GM18861 (cell line): ENCODE measurements at regions not wholly inside any gene's neighbourhood (a gene's known extent, or its start where the extent isn't known, plus 50 kb on each side); places are given as distances from the start of the nearest gene placed in this dataset.
A peak's percentile ranks its signal among the peaks of the same experiment; 100 is the strongest.
"Not testable (repeated sequence)": the region's sequence is repeated elsewhere in the genome, so short reads cannot be mapped to it uniquely, and the experiment has no call there.

Experiments
- ATAC-seq: cut with Tn5 transposase; IDR thresholded peaks from one replicate; pipeline ENCODE4 v1.9.1; 2021; ENCODE audit not compliant: unreplicated experiment

DNA sequence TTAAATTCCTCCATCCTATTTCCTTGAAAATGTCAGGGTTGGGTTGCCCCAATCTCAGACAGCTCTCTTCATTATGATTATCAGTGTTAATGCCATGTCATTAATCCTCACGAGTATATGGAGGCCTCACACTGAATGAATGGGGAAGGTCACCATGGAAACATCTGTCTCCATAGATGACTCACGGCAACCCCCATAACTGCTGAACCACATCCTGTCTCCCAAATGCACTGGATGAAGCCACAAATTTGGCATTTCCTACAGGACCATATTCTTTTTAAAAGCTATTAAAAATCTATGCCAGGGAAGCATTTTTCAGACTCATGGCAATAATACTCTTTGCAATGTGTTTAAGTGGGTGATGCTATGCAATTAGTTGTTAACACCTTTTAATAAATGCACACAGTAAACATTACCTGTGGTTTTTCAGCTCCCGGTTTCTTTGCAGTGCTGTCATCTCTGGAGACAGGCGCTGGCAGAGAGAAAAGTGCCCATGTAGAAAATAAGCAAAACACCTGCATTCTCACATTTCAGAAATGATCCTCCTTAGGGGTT, 80.1 kb upstream of the PTPRK start:
- ATAC-seq, result peak; percentile 49

DNA sequence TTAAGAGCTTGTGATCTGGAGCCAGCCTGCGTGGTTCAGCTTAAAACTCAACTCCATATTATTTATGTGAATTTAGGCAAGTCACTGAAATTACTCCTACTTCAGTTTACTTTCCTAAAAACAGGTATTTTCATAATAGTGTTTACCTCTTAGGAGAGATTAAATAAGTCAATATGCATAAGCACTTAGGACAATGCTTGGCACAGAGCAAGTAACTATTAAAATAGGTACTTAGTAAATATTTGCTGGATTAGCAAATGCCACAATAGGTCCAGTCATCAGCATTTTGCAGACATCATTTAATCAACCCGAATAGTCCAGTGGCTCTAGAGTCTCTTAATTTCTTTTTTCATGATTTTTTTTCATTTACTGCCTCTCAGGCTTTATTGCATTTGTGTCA, 78.6 kb upstream of the PTPRK start:
- ATAC-seq, result no peak

GRCh38 chr6:128598571-128598970, 78.2 kb upstream of the PTPRK start:
- ATAC-seq, result no peak

DNA sequence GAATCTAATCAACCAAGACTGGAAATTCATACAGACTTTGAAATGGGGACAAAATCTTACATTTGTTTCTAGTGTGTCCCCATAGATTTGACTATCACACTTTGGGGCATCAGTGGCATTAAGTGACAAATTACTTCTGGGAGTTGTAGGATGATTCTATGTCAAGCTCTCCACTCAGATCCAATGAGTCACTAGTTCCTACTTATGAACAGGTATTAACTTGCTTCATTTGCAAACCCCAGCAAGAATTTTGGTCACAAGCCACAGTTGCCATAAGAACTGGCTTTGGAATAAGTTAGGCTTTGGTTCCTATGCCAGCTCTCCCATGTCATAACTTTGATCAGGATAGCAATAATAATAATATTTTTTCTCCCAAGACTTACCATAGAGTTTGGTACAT, 77.6 kb upstream of the PTPRK start:
- ATAC-seq, result no peak

DNA sequence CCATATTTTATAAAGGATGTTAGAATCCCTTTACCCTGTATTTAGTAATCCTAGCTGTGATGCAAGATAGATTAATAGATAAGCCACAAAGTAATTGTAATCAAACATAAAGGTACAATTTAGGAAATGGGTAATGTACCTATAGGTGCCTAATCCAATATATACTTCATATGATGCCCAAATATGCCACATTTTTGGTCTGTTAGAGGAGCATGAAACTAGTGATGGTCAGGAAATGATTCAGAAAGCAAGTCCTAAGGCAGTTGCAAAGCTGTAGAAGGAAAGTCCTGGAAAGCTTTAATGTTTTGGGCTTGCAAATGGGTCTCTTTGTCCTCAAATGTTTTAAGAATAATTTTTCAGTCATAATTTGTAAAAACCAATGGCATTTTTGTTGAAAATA, 76.6 kb upstream of the PTPRK start:
- no peak for ATAC-seq

- no peak for ATAC-seq
These were observed 75.1 kb upstream of the PTPRK start for GRCh38 chr6:128595544-128595943.

DNA sequence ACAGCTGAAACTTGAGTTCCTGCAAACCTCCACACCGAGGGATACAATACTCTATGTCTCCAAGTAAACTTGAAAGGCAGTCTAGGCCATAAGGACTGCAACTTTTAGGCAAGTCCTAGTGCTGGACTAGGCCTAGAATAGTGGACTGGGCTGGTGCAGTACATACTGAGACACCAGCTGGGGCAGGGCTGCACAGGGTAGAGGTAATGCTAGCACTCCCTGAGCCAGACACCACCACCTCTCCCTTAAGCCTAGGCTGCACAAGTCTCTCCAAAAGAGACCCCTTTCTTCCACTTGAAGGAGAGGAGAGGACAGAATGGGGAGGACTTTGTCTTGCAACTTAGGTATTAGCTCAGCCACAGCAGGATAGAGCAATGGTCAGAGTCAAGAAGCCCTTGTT, 65.7 kb upstream of the PTPRK start:
- no peak for ATAC-seq

GRCh38 chr6:128580224-128581110, 60.1 kb upstream of the PTPRK start:
- ATAC-seq, result no peak

DNA sequence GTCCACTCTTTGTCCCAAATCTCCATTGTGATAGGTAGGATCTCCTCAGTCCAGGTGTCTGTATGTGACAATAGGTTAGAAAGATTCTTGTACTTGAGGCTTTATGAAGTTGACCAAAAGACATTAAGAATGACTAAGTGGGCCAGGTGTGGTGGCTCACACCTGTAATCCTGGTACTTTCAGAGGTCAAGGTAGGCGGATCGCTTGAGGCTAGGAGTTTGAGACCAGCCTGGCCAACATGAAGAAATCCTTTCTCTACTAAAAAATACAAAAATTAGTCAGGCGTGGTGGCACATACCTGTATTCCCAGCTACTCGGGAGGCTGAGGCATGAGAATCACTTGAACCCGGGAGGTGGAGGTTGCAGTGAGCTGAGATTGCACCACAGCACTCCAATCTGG, 54.9 kb upstream of the PTPRK start:
- not testable (repeated sequence) for ATAC-seq

DNA sequence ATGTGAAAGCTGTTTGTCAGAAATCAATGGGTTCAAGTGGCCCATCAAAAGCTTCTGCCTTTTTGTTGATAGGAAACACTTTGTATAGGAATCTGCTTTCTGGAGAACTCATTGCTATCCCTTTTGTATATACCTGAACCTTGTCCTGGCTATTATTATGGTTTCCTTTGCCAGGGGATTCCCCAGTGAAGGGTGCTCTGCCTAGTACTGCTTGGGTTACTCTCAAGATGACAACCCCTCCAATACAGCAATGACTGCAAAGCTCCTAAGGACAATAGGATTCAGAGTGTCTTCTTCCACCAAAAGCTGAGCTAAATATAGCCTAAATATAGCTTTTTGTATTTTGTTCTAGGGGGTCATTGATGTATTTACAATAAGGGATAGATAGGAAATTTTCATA, 54.0 kb upstream of the PTPRK start:
- peak; percentile 66 for ATAC-seq

GRCh38 chr6:128573036-128573435, 52.6 kb upstream of the PTPRK start:
- no peak for ATAC-seq

DNA sequence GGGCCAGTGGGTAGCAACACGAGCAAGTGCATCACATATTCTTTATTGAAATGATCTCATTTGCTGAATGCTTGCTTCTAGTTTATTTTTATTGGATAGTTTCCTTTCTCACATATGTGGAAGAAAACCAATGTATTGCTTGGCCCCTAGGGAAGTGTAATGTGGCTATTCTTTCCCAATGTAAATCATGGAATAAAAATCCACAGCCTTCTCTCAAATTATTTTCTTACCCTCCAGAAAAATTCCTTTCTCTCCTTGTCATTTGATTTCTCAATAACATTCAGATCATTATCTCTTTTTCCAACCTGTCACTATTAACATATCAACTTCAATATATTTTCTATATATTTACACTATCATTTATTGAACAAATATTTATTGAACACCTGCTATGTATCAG, 51.9 kb upstream of the PTPRK start:
- no peak for ATAC-seq

DNA sequence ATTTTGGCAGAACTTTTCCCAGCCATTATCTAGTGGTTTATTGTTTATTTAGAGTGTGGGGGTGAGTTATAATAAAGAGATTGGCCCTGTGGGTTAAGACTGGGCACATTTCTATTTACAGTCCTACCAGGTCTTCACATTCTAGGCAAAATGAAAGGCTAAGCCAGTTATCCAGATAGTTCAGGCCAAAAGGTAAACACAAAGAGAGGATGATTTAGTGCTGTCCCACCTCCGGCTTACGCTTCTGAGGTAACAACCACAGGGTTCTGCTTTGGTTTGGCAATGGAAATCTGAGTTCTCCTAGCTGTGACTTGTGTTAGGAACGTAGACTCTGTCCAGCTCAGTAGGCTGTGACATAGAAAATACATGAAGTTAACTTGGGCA, 50.3 kb upstream of the PTPRK start:
- no peak for ATAC-seq

DNA sequence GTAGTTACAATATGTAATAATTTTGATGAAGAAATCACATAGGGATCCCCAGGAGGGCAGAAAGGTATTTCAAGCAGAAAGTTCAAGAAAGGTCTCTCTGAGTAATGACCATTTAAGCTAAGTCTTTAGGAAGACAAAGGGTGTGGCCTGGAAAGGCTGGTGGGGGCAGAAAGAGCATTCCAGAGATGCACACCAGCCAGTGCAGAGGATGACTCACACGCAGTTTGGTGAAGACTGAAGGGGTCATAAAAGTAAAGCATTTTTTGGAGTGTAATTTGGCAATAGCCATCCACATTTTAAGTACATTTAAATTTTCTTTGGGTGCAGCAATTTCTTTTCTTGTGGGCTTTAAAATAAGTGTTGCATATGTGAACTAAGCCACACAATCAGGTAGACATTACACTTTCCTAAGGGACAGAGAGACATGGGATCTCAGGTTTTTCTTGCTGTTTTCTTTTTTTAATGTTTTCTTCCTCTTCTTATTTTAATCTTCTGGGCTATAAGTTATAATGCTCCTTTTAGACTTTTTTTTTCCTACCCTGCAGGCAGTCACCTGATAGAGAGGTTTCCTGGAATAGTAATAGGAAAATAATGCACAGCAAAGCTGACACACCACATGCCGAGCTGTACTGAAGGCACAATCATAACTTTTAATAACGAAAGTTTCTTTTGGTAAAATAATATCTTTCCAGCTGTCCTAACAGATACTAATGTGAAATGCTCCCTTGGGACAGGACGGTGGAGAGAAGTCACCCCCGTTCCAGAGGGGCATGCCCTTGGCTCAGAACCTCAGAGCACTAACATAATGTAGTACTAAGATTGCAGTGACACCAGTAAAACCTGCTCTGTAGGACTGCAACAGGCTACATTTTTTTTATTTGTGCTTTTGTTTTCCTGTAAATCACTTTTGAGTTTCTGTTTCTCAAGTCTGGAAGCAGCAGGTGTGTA, 49.6 kb upstream of the PTPRK start:
- no peak for ATAC-seq
